ENCODE measurements at regions not wholly inside any gene's neighbourhood (a gene's known extent, or its start where the extent isn't known, plus 50 kb on each side); places are given as distances from the start of the nearest gene placed in this dataset.

DNA sequence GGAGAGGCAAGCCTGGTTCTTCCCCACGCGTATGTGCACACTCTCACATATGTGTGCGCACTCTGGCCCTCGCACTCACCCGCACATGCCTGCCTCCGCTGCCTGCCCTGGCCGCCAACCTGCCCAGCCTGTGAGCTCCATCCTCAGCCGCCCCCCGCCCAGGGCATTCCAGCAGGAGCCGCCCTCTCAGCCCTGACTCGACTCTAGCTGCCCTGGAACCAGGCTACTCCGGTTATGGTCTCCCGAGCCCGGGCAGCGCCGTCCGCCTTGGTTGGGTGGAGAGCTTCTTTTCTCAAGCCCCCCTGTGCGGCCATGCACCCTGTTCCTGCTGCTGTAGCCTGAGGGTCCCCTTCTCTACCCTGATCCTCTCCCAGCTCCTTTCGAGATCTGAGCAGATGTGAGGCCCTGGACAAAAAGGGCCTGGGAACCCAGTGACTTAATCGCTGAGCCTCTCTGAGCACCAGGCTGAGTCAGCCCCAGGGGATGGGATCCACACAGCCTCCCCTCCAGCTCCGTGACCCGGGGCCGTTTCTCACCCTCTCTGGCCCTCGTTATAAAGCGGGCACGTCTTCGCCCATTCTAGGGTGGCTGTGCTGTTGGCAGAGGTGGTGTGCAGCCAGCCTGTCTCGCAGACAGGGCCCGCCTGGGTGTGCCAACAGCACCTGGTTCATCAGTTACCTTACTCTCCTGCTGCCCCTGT lies 191.5 kb downstream of the TEX29 start:
- TF ChIP-seq, protein P1, sequence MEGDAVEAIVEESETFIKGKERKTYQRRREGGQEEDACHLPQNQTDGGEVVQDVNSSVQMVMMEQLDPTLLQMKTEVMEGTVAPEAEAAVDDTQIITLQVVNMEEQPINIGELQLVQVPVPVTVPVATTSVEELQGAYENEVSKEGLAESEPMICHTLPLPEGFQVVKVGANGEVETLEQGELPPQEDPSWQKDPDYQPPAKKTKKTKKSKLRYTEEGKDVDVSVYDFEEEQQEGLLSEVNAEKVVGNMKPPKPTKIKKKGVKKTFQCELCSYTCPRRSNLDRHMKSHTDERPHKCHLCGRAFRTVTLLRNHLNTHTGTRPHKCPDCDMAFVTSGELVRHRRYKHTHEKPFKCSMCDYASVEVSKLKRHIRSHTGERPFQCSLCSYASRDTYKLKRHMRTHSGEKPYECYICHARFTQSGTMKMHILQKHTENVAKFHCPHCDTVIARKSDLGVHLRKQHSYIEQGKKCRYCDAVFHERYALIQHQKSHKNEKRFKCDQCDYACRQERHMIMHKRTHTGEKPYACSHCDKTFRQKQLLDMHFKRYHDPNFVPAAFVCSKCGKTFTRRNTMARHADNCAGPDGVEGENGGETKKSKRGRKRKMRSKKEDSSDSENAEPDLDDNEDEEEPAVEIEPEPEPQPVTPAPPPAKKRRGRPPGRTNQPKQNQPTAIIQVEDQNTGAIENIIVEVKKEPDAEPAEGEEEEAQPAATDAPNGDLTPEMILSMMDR (conservative IDR thresholded peaks at IDR 0.05 in 1 of 2, IDR thresholded peaks at IDR 0.05 in 1 of 2; ENCODE audit: low read depth in 1 of 2, low read length in 2 of 2) = no peak
- no peak for TF ChIP-seq EZH2 (IDR thresholded peaks at IDR 0.05; ENCODE audit: low read length, missing control alignments)
